ENCODE measurements at regions not wholly inside any gene's neighbourhood (a gene's known extent, or its start where the extent isn't known, plus 50 kb on each side); places are given as distances from the start of the nearest gene placed in this dataset.

- TF ChIP-seq, protein P1, sequence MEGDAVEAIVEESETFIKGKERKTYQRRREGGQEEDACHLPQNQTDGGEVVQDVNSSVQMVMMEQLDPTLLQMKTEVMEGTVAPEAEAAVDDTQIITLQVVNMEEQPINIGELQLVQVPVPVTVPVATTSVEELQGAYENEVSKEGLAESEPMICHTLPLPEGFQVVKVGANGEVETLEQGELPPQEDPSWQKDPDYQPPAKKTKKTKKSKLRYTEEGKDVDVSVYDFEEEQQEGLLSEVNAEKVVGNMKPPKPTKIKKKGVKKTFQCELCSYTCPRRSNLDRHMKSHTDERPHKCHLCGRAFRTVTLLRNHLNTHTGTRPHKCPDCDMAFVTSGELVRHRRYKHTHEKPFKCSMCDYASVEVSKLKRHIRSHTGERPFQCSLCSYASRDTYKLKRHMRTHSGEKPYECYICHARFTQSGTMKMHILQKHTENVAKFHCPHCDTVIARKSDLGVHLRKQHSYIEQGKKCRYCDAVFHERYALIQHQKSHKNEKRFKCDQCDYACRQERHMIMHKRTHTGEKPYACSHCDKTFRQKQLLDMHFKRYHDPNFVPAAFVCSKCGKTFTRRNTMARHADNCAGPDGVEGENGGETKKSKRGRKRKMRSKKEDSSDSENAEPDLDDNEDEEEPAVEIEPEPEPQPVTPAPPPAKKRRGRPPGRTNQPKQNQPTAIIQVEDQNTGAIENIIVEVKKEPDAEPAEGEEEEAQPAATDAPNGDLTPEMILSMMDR (IDR thresholded peaks at IDR 0.05), result no peak
Measured at GRCh38 chr16:64440421-64440831, 681.4 kb downstream of the CDH11 start.

GRCh38 chr16:64440005-64440404 lies 681.9 kb downstream of the CDH11 start:
- TF ChIP-seq, protein P1 (IDR thresholded peaks at IDR 0.05), result no peak

DNA sequence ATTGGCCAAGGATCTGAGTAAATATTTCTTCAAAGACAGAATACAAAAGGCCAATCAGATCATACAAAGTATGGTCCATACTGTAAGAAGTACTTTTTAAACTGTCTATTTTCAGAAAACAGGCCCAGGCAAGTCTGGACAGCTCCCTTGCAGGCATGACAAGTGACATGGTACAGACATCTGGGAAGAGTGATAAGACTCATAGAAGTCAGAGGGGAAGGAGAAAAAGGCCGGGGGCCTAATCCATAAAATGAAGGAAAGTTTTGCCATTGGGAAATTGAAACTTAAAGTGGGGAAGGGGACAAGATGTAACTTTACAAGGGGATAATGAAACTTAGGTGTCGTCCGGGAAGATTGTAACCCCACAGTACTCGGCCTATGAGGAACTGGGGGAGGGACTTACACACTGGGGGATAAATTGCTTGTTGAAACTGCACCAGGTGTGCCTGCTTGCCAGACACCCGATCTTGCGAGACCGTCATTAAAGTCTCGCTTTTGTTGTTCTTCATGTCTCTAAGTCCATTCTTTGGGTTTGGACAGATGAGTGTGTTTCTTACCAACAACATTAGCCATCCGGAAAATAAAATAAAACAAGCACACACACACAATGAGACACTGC lies 684.0 kb downstream of the CDH11 start:
- TF ChIP-seq, protein P1 (IDR thresholded peaks at IDR 0.05), result no peak

GRCh38 chr16:64434526-64435069 lies 687.3 kb downstream of the CDH11 start:
- TF ChIP-seq, protein P1 (IDR thresholded peaks at IDR 0.05), result no peak

DNA sequence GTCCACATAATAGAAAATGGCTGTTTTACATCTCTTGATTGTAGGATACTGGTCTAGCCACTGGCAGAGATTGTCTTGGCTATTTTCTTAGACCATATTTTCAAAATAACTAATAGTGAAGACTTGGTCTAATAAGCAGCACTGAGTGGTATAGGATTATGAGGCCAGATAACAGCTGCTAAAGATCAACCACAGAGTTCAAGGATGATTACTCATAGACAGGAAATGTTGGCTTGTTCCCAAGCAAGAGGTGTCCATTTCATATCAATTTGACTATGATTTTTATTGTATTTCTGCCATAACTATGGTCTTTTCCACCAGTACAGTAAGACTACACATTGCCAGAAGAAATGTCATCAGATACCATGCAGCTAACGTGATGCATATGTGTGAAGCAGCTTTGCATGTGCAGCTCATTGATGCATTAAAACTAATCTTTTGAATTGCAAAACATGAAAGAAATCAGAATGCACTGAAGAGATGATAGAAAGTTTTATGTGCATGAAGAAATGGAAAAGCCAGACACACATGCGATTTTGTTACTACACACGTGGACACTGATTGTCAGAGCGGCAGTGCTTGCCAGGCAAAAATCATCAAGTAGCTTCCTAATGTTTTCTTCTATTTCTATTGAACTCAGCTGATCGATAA lies 693.3 kb downstream of the CDH11 start:
- TF ChIP-seq, protein P1 (IDR thresholded peaks at IDR 0.05), result no peak

GRCh38 chr16:64426131-64426666 lies 695.7 kb downstream of the CDH11 start:
- TF ChIP-seq, protein P1 (IDR thresholded peaks at IDR 0.05), result no peak

DNA sequence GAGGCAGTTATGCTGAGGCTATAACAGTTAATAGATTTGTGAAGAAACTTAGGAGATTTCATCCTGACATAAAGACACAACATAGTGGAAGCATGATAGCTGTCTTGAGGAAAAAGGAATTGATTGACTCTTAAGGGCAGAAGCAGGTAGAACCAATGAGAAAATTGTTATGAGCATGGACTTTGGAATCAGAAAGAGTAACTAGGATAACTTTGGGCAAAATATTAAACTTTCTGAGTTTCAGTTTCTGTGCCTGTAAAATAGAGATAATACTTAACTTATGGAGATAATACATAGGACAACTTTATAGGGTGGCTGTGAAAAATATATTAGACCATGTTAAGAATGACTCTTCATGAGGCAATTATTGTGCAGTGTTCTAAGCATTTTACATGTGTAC lies 696.5 kb downstream of the CDH11 start:
- TF ChIP-seq, protein P1 (IDR thresholded peaks at IDR 0.05), result no peak
